GM19397 (cell line): ENCODE measurements at regions not wholly inside any gene's neighbourhood (a gene's known extent, or its start where the extent isn't known, plus 50 kb on each side); places are given as distances from the start of the nearest gene placed in this dataset.

Source experiments
- ATAC-seq: cut with Tn5 transposase; IDR thresholded peaks from one replicate; pipeline ENCODE4 v1.9.1; 2021; ENCODE audit warnings: mild to moderate bottlenecking, moderate library complexity; ENCODE audit not compliant: unreplicated experiment

DNA sequence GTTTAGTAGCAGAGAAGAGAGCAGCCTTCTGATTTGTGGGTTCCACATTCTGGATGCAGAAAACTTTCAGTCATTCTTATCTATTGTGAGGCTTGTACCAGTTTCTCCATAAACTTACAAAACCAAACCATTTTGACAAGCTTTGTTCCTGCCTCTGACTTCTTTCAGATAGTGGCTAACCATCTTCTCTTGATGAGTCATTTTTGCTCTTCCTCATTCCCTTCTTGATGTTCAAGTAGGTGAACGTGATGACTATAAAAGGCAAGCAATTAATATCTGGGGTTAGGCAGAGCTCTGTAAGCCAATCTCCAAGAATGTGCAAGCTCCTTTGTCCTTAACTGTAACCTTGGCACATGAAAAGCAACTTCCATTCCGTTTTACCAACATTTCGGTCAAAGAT is 2083.1 kb upstream of the PIK3C3 start:
- ATAC-seq: no peak

- no peak for ATAC-seq
Observed at GRCh38 chr18:39870591-39870990, 2084.4 kb upstream of the PIK3C3 start.

GRCh38 chr18:39863916-39864315 is 2091.1 kb upstream of the PIK3C3 start:
- ATAC-seq: no peak

DNA sequence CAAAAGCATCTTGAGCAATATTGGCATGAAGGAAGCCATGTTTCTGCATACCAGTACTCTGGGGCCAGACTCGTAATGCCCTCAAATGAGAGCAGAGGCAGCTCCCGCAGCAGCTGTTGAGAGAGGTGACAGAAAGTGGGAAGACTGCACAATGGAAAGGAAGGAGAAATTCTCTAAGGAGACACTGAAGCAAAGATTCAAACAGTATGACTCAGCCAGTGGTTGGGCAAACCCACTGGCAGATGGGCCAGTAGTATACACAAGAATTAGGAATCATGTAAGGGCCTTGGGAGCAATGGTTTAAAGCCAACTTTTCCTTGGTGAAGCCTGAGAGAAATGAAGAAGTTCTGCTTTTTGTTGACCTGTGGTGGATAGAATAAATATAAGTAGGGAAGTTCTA is 2092.7 kb upstream of the PIK3C3 start:
- no peak for ATAC-seq

DNA sequence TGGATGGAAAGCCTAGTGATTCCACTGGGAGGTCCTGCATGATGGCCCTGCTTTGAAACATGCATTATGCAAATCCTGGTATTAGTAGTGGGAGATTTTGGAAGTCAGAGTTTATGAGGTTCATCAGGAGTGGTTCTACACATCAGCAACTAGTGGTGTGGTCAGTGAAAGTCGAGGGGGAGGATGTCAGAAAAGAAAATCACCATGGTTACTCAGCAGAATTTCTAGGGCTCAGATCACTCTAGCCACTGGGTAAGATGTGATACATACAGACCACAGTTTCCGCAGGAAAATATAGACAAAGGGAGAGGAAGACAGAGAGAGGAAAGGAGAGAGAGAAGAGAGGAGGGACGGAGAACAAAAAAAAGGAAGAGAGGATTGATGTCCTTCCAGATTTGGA is 2100.7 kb upstream of the PIK3C3 start:
- no peak for ATAC-seq

DNA sequence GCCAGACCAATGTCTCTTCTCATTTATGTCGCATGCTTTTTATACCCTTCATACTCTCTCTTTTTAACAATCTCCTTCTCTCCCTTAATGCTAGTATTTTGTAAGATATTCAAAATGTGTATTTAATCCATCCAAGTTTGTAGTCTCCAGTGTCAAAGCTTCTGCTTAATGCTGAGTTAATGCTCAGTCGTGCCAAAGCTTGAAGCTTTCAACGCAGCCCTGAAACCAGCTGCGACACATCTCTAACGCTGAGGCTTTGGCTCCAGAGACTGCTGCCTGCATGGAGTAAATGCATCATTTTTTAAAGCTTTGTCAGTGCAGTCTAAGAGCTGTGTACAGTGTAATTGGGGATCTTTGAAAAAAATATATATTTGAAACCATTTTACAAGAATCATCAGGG is 2108.8 kb upstream of the PIK3C3 start:
- ATAC-seq: no peak

DNA sequence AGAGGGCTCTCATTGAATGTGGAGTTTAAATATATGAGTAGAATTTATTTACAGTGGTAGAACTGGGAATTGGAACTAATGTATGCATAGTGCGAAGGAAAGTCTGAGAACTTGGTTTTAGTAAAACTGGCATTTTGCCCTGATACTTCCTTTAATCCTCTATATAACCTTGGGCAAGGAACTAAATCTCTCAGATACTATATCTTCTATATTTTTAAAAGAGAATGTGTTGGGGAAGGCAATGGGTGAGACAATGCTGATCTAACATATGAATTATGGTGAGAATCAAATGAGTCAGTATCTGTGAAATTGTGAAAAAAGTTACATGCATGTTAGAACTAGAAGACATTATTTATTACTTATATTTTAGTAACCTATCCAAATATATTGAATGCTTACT is 2109.4 kb upstream of the PIK3C3 start:
- no peak for ATAC-seq

GRCh38 chr18:39845106-39845505 is 2109.9 kb upstream of the PIK3C3 start:
- no peak for ATAC-seq

DNA sequence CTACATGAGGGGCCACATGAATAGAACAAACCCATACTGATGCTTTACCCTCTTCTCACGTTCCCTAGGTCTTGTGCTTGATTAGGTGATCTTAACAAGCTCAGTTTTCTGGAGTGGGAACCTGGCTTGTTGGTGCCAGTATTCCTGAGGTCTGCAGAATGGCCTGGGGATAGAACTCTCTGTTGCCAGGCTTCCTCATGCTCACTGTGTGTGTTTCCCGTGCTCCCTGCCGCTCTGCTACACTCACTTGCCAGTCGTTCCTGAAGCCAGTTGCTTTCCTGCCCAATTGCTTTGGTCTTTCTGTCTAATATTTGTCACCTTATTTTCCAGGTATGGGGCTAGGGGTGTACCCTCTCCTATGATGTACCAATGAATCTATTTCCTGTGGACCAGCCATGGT is 2111.5 kb upstream of the PIK3C3 start:
- no peak for ATAC-seq

DNA sequence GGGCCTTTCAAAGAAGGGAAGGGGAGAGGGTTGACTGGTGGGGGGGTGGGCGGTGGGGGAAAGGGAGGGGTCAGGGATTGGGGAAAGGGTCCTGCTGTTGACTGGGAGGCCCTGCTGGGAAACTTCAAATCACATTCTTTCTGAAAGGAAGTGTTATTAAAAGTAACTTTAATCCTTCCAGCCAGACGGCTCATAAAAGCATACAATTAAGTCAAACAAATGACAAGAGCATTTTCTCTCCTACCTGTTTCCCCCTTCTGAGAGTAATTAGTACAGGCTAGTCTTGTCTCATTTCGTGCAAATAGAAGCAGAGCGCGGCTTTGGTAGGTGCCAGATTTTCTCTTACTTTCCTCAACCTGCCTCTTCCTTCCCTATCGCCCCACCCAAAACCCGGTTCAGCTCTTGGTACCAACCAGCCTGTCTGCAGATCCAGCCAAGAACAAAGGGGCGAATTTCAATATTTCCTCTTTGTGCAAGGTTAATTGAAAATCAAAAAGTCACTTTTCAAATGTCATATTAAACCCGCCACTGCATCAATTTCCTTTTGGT is 2112.6 kb upstream of the PIK3C3 start:
- ATAC-seq: no peak

GRCh38 chr18:39841482-39842365 is 2113.3 kb upstream of the PIK3C3 start:
- no peak for ATAC-seq

GRCh38 chr18:39840856-39841481 is 2114.1 kb upstream of the PIK3C3 start:
- ATAC-seq: no peak

DNA sequence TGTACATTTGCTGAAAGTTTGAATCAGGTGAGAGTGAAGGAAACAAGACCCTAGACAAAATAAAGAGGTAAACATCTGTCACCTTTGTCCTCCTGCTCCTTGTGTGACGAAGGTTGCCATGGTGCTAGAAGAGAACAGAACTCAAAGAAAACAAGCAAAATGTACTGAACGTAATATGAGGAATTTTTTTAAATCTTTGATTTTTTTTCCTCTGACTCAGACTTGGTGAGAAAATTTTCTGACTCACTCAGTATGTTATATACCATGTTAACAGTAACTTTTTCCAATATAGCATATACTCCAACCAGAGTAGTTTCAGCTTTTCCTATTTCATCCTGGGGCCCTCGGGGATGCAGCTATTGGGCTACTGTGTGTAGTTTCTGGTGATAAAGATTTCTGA is 2114.6 kb upstream of the PIK3C3 start:
- ATAC-seq: no peak

DNA sequence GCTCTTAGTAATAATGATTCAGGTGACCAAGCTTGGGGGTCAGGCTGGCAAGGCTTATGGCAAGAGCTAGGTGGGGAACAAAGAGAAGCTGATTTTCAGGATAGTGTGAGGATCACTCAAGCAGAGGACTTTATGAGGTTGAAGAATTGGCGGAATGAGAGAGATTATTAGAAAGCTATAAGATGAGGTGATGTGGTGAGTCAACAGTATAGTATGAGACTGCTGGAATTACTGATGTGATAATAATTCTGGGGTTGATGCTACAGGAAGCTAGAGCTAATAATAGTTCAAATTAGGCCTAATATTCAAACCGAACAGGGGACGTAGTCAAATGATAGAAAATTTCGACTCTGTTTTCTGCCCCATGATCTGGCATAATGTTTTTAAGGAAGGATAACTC is 2115.3 kb upstream of the PIK3C3 start:
- ATAC-seq: no peak

DNA sequence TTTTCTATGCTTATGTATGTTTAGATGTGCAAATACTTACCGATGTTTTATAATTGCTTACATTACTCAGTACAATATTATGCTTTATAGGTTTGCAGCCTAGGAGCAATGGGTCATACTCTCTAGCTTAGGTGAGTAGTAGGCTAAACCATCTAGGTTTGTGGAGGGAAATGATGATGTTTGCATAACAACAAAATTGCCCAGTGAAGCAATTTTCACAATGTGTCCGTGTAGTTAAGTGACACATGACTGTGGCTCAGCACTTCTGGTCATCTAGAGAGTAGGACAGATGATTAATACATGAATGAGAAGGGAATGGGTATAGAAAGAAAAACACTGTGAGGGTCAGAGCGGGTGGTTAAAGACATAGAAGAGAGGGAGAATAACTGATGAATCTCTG is 2116.2 kb upstream of the PIK3C3 start:
- ATAC-seq: no peak

DNA sequence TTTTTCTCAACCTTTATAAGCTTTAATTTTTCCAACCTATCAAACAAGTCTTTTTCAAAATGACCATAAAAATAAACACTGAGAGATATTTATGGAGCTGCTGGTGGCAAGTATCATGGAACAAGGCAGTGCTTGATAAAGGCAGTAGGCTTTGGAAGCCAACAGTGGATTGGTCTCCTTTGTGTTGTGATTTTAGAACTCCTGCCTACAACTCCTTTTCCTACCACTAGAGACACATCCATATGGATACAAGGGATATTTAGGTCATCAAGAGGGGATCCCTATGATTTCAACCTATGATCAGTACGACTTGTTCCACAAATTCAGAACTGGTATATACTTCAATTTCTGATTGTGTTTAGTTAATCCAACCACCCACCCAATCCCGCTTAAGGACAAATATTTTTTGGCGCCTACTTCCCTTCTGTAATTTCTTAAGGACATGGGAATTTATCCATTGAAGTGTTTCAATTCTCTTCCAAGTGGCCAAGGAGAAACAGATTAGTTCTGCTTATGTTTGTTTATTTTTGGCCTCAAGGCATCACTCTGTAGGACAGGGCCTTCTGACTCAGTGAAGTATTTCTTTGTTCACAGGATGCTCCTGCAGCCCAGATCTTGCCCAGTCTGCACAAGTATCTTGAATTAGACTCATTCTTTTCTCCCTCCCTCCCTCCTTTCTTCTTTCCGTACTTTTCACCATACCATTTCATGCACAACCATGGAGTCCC is 2119.6 kb upstream of the PIK3C3 start:
- no peak for ATAC-seq

GRCh38 chr18:39834636-39835035 is 2120.4 kb upstream of the PIK3C3 start:
- ATAC-seq: no peak

GRCh38 chr18:39825485-39826150 is 2129.4 kb upstream of the PIK3C3 start:
- ATAC-seq: no peak

DNA sequence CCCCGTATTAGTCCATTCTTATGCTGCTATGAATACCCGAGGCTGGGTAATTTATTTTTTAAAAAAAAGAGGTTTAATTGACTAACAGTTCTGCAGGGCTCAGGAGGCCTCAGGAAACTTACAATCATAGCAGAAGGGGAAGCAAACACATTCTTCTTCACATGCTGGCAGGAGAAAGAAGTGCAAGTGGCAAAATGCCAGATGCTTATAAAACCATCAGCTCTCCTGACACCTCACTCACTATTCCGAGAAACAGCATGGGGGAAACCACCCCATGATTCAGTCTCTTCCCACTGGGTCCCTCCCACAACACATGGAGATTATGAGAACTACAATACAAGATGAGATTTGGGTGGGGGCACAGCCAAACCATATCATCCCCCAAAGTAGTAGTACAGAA is 2148.5 kb upstream of the PIK3C3 start:
- no peak for ATAC-seq

GRCh38 chr18:39805218-39805617 is 2149.8 kb upstream of the PIK3C3 start:
- ATAC-seq: no peak

- no peak for ATAC-seq
Observed at GRCh38 chr18:39802648-39803229, 2152.3 kb upstream of the PIK3C3 start.
